ENCODE measurements at regions not wholly inside any gene's neighbourhood (a gene's known extent, or its start where the extent isn't known, plus 50 kb on each side); places are given as distances from the start of the nearest gene placed in this dataset.

DNA sequence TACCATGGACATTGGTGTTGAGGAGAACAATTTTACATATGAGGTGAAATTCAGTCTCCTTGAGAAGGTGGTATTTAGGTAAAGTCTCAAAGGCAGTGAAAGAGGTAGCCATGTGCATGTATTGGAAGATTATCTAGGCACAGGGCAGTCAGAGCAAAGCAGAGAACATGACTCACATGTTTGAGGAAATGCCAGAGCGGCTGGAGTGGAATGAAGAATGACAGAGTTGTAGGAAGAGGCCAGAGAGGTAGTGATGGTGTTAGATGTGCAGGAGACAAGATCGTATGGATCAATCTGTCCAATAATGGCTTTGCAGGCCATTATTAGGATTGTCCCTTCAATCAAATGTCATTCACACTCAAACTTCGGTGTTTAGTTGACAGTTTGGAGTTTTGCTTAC is 449.4 kb upstream of the PTCHD4 start:
- Histone ChIP-seq H2BK5ac (ENCODE audit: insufficient read length, low read length) (no peak overlapping the region), H3K14ac (ENCODE audit: insufficient read depth, low read length) (no peak overlapping the region), H3K9ac (ENCODE audit: extremely low read depth, insufficient read length, low read length) (no peak overlapping the region), H2AK5ac (ENCODE audit: insufficient read length, low read length) (no peak overlapping the region), H3K56ac (ENCODE audit: insufficient read length, low read depth, low read length) (no peak overlapping the region), H4K20me1 (ENCODE audit: control insufficient read depth, insufficient read depth, insufficient read length) (no peaks in the 10 kb centered on the region), H4K91ac (ENCODE audit: insufficient read length, low read depth, low read length) (no peak overlapping the region), H4K8ac (replicated peaks; ENCODE audit: insufficient read length, low read depth, low read length) (no peak overlapping the region), H2BK12ac (ENCODE audit: insufficient read length, low read depth, low read length) (no peak overlapping the region), H3K4me1 (ENCODE audit: insufficient read depth, low read length) (peaks cover 6% of the 10 kb centered on the region; the same call in 1 of the 2 replicates), H3K4ac (ENCODE audit: low read depth, low read length) (no peak overlapping the region), H3K79me2 (ENCODE audit: insufficient read depth, low read length) (no peaks in the 10 kb centered on the region), H3T11ph (ENCODE audit: low read length) (no peak overlapping the region), H3K18ac (ENCODE audit: insufficient read length, low read depth, low read length) (no peak overlapping the region), H3K79me1 (ENCODE audit: insufficient read depth, low read depth, low read length, poor library complexity, severe bottlenecking) (no peaks in the 10 kb centered on the region), H3K9me3 (ENCODE audit: control insufficient read depth, low read depth, low read length) (no peaks in the 10 kb centered on the region), H2AFZ (ENCODE audit: low read length) (no peak overlapping the region), H3K4me2 (ENCODE audit: insufficient read depth, insufficient read length, low read length) (no peak overlapping the region), H3K23ac (ENCODE audit: insufficient read length, low read depth, low read length) (no peak overlapping the region), H2BK15ac (ENCODE audit: low read depth, low read length) (no peak overlapping the region), H4K5ac (ENCODE audit: insufficient read length, low read depth, low read length) (no peak overlapping the region), H2BK120ac (ENCODE audit: low read depth, low read length, poor library complexity, severe bottlenecking) (no peak overlapping the region), H3K23me2 (ENCODE audit: insufficient read length, low read depth, low read length, poor library complexity, severe bottlenecking) (no peaks in the 10 kb centered on the region), H2BK20ac (ENCODE audit: low read depth, low read length, poor library complexity, severe bottlenecking) (no peak overlapping the region), H3K27me3 (ENCODE audit: insufficient read depth, low read length) (no peaks in the 10 kb centered on the region), H3K27ac (ENCODE audit: insufficient read length, low read depth, low read length) (no peak overlapping the region)
- peaks cover under 1 to 2% of the 10 kb centered on the region in 2 experiments; a peak in 3 of 5 replicates for H3K9me3 Mint-ChIP-seq
- TF ChIP-seq, protein P1, sequence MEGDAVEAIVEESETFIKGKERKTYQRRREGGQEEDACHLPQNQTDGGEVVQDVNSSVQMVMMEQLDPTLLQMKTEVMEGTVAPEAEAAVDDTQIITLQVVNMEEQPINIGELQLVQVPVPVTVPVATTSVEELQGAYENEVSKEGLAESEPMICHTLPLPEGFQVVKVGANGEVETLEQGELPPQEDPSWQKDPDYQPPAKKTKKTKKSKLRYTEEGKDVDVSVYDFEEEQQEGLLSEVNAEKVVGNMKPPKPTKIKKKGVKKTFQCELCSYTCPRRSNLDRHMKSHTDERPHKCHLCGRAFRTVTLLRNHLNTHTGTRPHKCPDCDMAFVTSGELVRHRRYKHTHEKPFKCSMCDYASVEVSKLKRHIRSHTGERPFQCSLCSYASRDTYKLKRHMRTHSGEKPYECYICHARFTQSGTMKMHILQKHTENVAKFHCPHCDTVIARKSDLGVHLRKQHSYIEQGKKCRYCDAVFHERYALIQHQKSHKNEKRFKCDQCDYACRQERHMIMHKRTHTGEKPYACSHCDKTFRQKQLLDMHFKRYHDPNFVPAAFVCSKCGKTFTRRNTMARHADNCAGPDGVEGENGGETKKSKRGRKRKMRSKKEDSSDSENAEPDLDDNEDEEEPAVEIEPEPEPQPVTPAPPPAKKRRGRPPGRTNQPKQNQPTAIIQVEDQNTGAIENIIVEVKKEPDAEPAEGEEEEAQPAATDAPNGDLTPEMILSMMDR (conservative IDR thresholded peaks at IDR 0.05): no peak
- H3K27ac Mint-ChIP-seq: no peak overlapping the region; a peak in 1 of 7 replicates
- H3K4me1 Mint-ChIP-seq: peaks cover 14 to 19% of the 10 kb centered on the region in 2 experiments
- H3K4me3 Mint-ChIP-seq: no peak overlapping the region
- DNase-seq: no peak
- H3K27me3 Mint-ChIP-seq (ENCODE audit: low read depth): no peaks in the 10 kb centered on the region; the same call in 1 of the 2 replicates
- whole genome bisulfite sequencing (ENCODE audit: extremely low coverage, insufficient read length, low lambda C conversion rate): no CpG with 5 or more reads among the region's 3 CpGs
- peaks cover 0 to 2% (median under 1%) of the 10 kb centered on the region in 3 experiments; a peak in 4 of 7 replicates for H3K36me3 Mint-ChIP-seq (ENCODE audit: insufficient read depth in 1 of 3, low read depth in 3 of 3)

Measured in H9 (cell line).